ENCODE measurements at regions not wholly inside any gene's neighbourhood (a gene's known extent, or its start where the extent isn't known, plus 50 kb on each side); places are given as distances from the start of the nearest gene placed in this dataset.

DNA sequence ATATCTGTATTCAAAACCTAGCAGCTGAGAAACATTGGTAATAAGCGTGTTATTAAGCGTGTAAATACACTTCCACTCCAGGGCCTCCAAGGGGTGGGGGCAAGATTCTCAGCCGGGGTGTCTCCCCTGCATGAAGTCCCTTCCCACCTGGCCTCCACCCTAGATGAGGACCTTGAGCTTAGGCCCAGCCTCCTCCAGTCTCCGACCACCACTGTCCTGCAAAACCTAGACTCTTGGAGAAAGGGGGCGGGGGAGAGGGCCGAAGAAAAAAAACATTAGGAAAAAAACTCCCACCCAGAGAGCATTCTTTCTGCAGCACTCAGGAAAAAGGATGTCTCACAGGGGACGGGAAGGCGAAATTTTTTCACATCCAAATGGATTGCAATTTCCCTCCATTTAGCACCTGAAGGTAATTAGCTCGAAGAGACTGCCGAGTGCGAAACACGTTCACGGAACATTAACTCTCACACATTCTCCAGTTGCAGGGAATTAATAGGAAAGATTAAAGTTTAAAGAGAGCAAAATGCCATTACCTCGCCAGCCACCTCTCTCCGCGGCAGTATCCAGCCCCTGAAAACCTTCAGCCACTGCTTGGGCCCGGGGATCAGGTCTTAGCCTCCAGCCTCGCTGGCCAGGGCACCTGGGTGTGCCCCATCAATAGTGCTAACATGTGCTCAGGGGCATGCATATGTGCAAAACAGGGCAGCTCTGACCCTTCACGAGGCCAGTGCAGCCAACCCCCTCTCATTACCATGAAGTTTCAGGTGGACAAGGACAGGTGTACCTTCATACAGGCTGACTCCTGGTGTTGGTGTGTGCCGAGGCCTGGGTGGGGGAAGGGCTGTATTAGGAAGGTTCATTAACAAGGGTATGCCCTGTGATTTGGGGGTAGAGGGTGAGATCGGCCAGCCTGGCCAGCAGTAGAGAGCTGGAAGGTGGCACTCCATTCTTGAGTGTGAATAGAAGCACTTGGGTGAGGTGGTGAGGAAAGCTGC, 77.2 kb downstream of the HIF1AN start:
- intact Hi-C loops (cut with micrococcal nuclease), result no loop called here

DNA sequence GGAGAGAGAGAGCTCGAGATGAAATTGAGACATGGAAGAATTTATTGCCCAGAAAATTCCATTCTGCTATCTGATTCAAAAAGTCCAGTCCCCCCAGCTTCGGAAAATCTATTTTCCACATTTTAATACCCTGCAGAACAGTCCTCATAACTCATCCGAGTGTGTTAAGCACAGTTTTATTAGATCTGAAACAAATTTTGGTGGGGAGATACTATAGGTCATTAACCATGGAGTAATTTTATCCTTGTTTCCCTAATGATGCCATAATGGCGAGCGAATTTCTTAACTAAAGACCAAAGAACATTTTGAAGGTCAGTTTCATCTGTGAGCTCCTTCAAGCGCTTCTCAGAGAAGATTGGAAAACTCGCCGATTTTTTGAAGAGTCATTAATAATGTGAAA, 78.1 kb downstream of the HIF1AN start:
- H3K36me3 Mint-ChIP-seq (ENCODE audit: low read depth), result no peaks in the 10 kb centered on the region
- H3K27ac Mint-ChIP-seq, result no peak overlapping the region
- peaks cover 64% of the 10 kb centered on the region for H3K27me3 Mint-ChIP-seq
- H3K4me1 Mint-ChIP-seq (ENCODE audit: low read depth), result no peaks in the 10 kb centered on the region
- intact Hi-C loops (cut with micrococcal nuclease), result no loop called here
- H3K9me3 Mint-ChIP-seq, result no peaks in the 10 kb centered on the region
- no peak overlapping the region for H3K4me3 Mint-ChIP-seq

More for the DNA sequence above, 77.2 kb downstream of the HIF1AN start:
- Mint-ChIP-seq H3K36me3 (ENCODE audit: low read depth) (no peaks in the 10 kb centered on the region), H3K4me3 (no peak overlapping the region), H3K4me1 (ENCODE audit: low read depth) (no peaks in the 10 kb centered on the region), H3K9me3 (no peaks in the 10 kb centered on the region), H3K27me3 (peaks cover 68% of the 10 kb centered on the region), H3K27ac (no peak overlapping the region)

DNA sequence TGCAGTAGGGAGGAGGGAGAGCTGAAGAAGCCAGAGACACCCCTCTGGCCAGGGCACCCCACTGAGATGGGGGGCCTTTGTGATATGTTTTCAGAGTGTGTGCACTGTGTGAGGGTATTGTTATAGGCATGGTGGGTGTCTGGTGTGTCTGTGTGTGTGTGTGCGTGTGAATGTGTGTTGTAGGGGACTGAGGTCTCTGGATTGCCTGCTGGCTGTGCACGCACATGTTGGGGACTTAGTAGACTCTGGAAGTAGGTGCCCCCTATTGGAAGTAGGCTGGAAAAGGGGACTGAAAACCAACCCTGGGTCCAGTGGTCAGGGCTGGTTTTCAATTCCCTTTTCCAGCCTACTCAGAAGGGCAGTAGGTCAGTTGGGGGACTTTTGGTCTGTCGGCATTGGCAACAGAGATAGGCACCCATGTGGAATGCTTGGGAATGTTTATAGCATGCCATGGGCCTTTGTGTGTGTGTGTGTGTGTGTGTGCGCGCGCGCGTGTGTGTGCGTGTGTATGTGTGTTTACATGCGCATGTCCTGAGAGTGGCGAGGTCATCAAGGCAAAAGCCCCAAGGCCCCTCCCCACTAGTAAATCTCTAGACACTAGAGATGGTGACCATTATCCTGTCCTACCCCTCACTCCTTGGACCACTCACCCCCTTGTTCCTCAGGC, 78.8 kb downstream of the HIF1AN start:
- intact Hi-C loops (cut with micrococcal nuclease), result no loop called here
- no peaks in the 10 kb centered on the region for H3K36me3 Mint-ChIP-seq (ENCODE audit: low read depth)
- no peak overlapping the region for H3K4me3 Mint-ChIP-seq
- no peak overlapping the region for H3K27ac Mint-ChIP-seq
- no peaks in the 10 kb centered on the region for H3K4me1 Mint-ChIP-seq (ENCODE audit: low read depth)
- H3K9me3 Mint-ChIP-seq, result no peaks in the 10 kb centered on the region
- peaks cover 71% of the 10 kb centered on the region for H3K27me3 Mint-ChIP-seq

DNA sequence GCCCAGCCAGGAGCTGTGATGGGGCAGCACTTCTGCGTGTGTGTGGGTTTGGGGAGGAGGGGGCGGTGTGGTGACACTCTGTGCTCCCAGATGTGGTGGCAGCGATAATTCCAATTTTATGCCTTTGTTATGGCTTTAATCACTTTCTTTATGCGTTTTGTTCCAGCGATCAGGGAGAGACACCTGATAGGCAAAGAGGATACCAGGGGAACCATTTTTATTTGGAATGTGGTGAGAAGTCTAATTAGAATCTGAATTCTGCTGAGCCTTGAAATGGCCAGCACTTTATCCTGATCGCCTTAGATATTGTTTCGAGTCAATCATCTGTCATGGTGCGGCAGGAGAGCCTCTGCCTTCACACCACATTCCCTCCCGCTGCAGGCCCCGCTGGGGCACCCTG, 79.5 kb downstream of the HIF1AN start:
- no peaks in the 10 kb centered on the region for H3K4me1 Mint-ChIP-seq (ENCODE audit: low read depth)
- H3K27ac Mint-ChIP-seq, result no peak overlapping the region
- no peak overlapping the region for H3K4me3 Mint-ChIP-seq
- intact Hi-C loops (cut with micrococcal nuclease), result no loop called here
- peaks cover 73% of the 10 kb centered on the region for H3K27me3 Mint-ChIP-seq
- H3K36me3 Mint-ChIP-seq (ENCODE audit: low read depth), result no peaks in the 10 kb centered on the region
- no peaks in the 10 kb centered on the region for H3K9me3 Mint-ChIP-seq

DNA sequence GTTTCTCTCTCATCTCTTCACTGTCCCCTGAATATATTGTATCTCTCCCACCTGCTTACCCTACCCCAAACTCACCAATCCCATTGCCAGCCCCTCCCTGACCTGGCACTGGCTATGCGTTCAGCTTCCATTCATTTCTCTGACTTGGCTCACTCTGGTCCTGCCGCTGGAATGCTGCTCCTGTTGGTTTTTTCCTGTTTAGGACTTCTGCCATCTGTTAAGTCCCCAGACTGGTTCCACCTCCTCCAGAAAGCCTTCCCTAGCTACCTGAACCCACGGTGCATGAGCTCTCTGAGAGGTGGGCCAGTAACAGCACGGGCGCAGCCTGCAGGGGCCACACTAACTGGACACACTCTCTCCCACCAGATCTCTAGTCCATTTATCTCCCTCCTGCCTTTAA, 80.2 kb downstream of the HIF1AN start:
- intact Hi-C loops (cut with micrococcal nuclease), result no loop called here
- peaks cover 76% of the 10 kb centered on the region for H3K27me3 Mint-ChIP-seq
- H3K4me3 Mint-ChIP-seq, result no peak overlapping the region
- no peaks in the 10 kb centered on the region for H3K9me3 Mint-ChIP-seq
- H3K27ac Mint-ChIP-seq, result no peak overlapping the region
- no peaks in the 10 kb centered on the region for H3K36me3 Mint-ChIP-seq (ENCODE audit: low read depth)
- H3K4me1 Mint-ChIP-seq (ENCODE audit: low read depth), result no peaks in the 10 kb centered on the region

DNA sequence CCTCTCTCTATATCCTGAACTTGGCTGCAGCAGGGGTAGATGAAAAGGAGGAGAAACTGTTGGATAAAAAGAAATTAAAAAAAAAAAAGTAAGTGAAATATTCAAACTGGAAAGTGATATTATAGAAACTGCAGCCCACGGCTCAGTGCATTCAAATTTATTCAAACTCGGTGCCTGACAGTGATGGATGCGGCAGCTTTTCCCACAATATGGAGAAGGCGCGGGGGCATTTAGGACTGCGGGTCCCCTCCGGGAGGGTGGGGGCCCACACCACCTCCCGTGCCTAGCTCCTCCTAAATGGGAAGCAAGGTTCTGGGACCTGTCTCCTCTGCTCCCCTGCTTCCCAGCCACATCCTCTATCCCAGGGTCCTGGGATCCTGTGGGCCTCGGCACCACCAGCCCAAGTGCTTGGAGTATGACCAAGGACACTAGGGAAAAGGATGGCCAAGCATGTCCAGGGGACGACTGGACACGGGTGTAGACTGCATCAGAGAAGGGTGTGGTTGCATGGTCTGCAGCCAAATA, 82.4 kb downstream of the HIF1AN start:
- Mint-ChIP-seq H3K4me1 (ENCODE audit: low read depth) (no peaks in the 10 kb centered on the region), H3K36me3 (ENCODE audit: low read depth) (no peaks in the 10 kb centered on the region), H3K9me3 (no peaks in the 10 kb centered on the region), H3K27me3 (peaks cover 73% of the 10 kb centered on the region), H3K27ac (no peak overlapping the region), H3K4me3 (no peak overlapping the region)
- intact Hi-C loops (cut with micrococcal nuclease), result no loop called here

DNA sequence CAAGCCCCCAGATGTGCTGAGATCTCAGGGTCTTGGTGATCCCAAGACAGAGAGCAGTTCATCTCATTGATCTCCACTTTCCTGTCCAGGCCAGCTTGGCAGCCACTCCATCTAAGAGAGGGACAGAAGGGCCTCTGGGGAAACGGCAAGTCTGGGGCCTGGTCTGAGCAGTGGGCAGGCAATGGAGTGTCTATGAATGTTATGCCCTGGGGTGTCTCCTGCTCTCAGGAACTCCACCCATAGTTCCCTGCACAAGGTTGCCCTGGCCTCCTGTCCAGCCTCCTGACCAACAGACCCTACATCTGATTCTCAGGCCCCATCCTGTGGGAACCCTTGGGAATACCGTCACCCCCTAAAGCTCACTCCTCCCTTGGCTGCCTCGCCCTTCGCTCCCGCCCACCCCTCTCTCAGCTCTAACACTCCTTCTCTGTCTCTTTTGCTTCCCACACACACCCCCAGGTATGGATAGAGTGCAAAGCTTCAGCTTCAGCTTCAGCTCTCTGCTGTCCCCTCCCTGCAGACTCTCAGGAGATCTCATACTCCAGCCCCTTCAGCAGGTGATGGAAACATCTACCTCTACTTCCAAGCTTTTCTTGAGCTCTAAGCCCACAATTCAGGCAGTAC, 83.0 kb downstream of the HIF1AN start:
- Mint-ChIP-seq H3K4me3 (no peak overlapping the region), H3K27ac (no peak overlapping the region), H3K9me3 (no peaks in the 10 kb centered on the region), H3K27me3 (peaks cover 72% of the 10 kb centered on the region), H3K36me3 (ENCODE audit: low read depth) (no peaks in the 10 kb centered on the region), H3K4me1 (ENCODE audit: low read depth) (no peaks in the 10 kb centered on the region)
- intact Hi-C loops (cut with micrococcal nuclease), result no loop called here

DNA sequence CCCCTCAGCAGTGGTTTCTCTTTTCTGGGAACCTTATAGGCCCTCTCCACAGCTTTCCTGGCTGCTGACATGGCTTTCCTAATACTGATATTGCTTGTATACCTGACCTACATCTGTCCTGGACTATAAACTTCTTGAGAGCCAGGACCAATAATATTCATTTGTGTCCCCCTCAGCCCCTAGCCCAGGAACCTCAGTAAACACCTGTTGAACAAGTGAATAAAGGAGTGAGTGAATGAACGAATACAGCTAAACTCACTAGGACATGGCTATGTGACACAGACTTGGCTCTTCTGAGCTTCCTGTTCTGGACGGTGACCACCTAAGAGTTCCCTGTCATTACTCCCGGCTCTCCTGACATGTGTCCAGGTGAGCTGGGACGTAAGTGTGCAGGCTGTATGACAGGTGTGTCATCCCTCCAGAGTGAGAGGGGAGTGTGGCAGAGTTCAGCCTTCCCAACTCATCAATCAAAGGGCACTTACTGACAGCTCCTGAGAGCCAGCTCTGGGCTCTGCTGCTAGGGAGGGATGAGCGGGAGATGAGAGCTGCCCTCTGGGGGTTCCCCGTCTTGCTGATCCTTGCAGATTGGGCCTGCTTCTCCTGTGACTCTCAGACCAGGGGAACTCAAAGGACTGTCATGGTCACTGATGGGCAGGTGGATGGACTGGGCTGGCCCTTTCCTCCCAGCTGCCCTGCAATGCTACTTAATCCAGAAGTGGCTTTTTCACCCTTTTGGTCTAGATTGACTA, 84.5 kb downstream of the HIF1AN start:
- H3K4me1 Mint-ChIP-seq (ENCODE audit: low read depth), result no peaks in the 10 kb centered on the region
- H3K27ac Mint-ChIP-seq, result no peak overlapping the region
- peaks cover 75% of the 10 kb centered on the region for H3K27me3 Mint-ChIP-seq
- H3K4me3 Mint-ChIP-seq, result no peak overlapping the region
- intact Hi-C loops (cut with micrococcal nuclease), result no loop called here
- no peaks in the 10 kb centered on the region for H3K9me3 Mint-ChIP-seq
- H3K36me3 Mint-ChIP-seq (ENCODE audit: low read depth), result no peaks in the 10 kb centered on the region

DNA sequence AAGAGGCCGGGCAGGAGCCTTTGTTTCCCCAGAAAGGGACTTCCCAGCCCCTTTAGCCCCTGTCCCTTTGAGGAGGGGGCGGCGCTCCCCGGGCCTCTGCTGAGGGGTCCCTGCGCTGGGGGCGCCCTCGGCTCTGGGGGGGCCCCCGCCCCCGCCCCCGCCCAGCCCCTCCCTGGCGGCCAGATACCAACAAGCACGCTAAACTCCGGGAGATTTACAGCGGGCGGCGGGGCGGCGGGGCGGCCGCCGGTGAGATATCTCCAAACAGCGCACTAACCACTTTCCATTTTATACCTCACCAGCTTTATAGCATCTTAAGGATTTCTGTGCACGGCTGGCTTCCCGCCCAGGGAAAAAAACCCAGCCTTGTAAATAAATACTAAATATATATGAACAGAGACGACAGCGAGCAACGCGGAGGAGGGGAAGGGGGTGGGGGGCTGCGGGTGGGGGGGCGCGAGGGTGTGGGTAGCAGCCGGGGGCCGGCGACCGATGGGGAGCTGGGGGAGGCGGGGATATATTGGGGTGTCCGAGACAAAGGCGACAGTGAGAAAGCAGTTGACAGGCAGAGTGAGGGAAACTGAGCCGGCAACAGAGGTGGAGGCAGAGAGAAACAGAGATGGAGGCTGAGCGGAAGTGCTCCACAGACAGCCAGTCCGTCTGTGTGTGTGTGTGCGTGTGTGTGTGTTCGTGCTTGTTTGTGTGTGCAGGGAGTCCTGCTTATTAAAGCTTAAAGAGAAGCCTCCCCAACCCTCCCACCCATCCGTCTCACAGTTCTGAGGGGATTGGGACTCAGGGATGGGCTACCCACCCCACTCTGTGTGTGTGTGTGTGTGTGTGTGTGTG, 85.8 kb downstream of the HIF1AN start:
- no peak overlapping the region for H3K4me3 Mint-ChIP-seq

DNA sequence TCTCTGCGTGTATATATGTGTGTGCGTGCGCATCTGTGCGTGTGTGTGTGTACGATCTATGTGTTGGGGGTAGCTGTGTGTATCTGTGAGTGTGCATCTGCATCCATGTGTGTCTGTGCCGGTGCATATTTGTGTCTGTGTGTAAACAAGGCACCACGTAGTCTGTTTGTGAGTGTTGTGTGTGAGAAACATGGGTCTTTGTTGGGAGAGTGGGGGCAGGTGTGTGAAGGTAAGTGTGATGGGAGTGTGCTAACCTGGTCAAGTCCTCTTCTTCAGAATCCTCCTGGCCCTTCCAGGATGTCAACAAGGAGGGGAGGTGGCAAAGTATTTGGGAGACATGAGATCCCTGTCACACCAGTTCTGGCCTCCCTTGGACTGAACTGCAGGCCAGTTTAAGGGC, 87.2 kb downstream of the HIF1AN start:
- H3K4me1 Mint-ChIP-seq (ENCODE audit: low read depth), result no peaks in the 10 kb centered on the region
- no peaks in the 10 kb centered on the region for H3K9me3 Mint-ChIP-seq
- H3K36me3 Mint-ChIP-seq (ENCODE audit: low read depth), result no peaks in the 10 kb centered on the region
- no peak overlapping the region for H3K27ac Mint-ChIP-seq
- intact Hi-C loops (cut with micrococcal nuclease), result no loop called here
- no peak overlapping the region for H3K4me3 Mint-ChIP-seq
- H3K27me3 Mint-ChIP-seq, result peaks cover 73% of the 10 kb centered on the region

More for the DNA sequence above, 85.8 kb downstream of the HIF1AN start:
- intact Hi-C loops (cut with micrococcal nuclease), result no loop called here
- no peaks in the 10 kb centered on the region for H3K9me3 Mint-ChIP-seq
- peaks cover 74% of the 10 kb centered on the region for H3K27me3 Mint-ChIP-seq
- H3K27ac Mint-ChIP-seq, result no peak overlapping the region
- no peaks in the 10 kb centered on the region for H3K4me1 Mint-ChIP-seq (ENCODE audit: low read depth)
- H3K36me3 Mint-ChIP-seq (ENCODE audit: low read depth), result no peaks in the 10 kb centered on the region

DNA sequence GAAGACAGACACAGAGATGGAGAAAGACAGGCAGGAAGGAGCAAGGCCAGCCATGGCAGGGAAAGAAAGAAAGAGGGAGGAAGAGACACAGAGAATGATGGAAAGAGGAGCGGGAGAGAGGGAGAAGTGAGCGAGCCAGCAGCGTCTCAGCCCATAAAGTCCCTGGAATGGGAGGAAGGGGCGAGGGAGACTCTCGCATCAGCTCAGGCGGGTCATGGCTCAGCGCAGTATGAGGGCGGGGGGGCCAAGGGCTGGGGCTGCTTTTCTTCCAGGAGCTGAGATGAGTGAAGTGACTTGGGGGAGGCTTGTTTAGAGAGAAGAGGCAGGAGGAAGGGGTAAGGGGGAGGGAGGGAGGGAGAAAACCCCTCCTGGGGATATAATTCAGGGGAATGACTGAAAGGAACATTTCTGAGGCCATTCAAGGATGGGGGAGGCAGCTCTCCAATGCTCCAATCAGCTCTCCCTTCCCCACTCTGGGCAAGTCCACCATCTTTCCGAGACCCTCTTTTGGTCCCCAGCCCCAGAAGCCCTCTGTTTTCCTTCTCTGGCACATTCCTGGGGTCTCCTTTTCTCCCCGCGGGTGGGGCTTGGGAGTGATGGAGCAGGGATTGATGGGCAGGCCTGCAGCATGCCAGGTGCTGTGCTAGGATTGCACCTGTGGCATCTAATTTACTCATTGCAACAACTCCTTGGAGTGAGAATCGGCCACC, 87.9 kb downstream of the HIF1AN start:
- Mint-ChIP-seq H3K4me1 (ENCODE audit: low read depth) (no peaks in the 10 kb centered on the region), H3K27me3 (peaks cover 76% of the 10 kb centered on the region), H3K27ac (no peak overlapping the region), H3K4me3 (no peak overlapping the region), H3K9me3 (no peaks in the 10 kb centered on the region), H3K36me3 (ENCODE audit: low read depth) (no peaks in the 10 kb centered on the region)
- intact Hi-C loops (cut with micrococcal nuclease), result no loop called here

DNA sequence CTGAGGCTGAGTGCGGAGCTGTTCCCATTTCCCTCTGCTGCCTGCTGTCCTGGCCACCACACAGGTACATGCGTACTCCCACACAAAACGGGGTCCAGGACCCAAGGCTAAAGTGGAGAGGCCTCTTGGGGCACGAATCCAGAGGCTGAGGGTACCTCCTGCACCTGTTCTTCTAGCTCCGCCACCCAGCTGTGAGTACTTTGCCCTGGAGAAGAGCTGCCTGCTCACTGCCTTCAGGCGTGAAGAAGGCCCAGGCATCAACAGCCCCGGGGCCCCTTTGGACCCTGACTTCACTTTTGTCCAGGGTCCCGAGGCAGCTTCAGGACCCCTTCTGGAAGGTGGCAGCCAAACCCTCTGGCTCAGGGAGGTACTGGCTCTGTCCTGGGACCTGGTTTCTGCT, 88.6 kb downstream of the HIF1AN start:
- Mint-ChIP-seq H3K9me3 (no peaks in the 10 kb centered on the region), H3K27me3 (peaks cover 73% of the 10 kb centered on the region), H3K36me3 (ENCODE audit: low read depth) (no peaks in the 10 kb centered on the region), H3K27ac (no peak overlapping the region), H3K4me3 (no peak overlapping the region), H3K4me1 (ENCODE audit: low read depth) (no peaks in the 10 kb centered on the region)
- intact Hi-C loops (cut with micrococcal nuclease), result no loop called here

All from dendritic cell treated with granulocyte-macrophage colony-stimulating factor and Interleukin-4, amounts not matched to agents 40 ng/mL and 50 ng/mL, for 4 days (primary cell).